PC-9 (cell line): ENCODE measurements at regions not wholly inside any gene's neighbourhood (a gene's known extent, or its start where the extent isn't known, plus 50 kb on each side); places are given as distances from the start of the nearest gene placed in this dataset.

Experiments used
- BruUV-seq: library from RNA; stranded (reverse); fragments of 400-500 nt; replicated peaks from 2 replicates; lab custom pipeline; 2021; lab: Mats Ljungman, UMichigan
- CTCF ChIA-PET: fragments of 300-600 bp; sonication (Branson Sonifier 250); formaldehyde crosslinking; loops from one replicate; lab custom pipeline; 2022; ENCODE audit warnings: antibody characterized with exemption; lab: Charles Lee
- POLR2A ChIA-PET: fragments of 300-600 bp; sonication (Branson Sonifier 250); formaldehyde crosslinking; loops from one replicate; lab custom pipeline; 2022; ENCODE audit warnings: antibody characterized with exemption; ENCODE audit not compliant: unreplicated experiment; lab: Charles Lee
- DNase-seq, 2 experiments: peaks; one replicate each; pipeline versions ENCODE4 v3.0.0 to v3.0.0-alpha.2; 2015 to 2022; ENCODE audit warnings: mixed read lengths in 1 of 2
- H2AFZ ChIP-seq: fragments of 200-600 bp; sonication (generic); 2 replicates; pipeline ENCODE4 v1.8.1; 2017; ENCODE audit warnings: antibody characterized with exemption
- H3F3A ChIP-seq: fragments of 200-600 bp; sonication (generic); 2 replicates; pipeline ENCODE4 v1.8.1; 2017; ENCODE audit warnings: antibody characterized with exemption, mild to moderate bottlenecking, low read depth; ENCODE audit not compliant: insufficient read depth
- H3K27ac ChIP-seq: fragments of 200-600 bp; sonication (generic); 2 replicates; pipeline ENCODE4 v1.6.1; 2016; ENCODE audit warnings: mixed run types
- H3K27me3 ChIP-seq: fragments of 200-600 bp; sonication (generic); 2 replicates; pipeline ENCODE4 v1.6.1; 2016; ENCODE audit warnings: low read depth, mixed run types; ENCODE audit not compliant: insufficient read depth
- H3K36me3 ChIP-seq: fragments of 200-600 bp; sonication (generic); 2 replicates; pipeline ENCODE4 v1.6.1; 2016; ENCODE audit warnings: low read depth, mixed run types
- H3K4me1 ChIP-seq: fragments of 200-600 bp; sonication (generic); replicated peaks from 2 replicates; pipeline ENCODE4 v1.6.1; 2016; ENCODE audit warnings: mixed run types; ENCODE audit not compliant: insufficient read depth
- H3K4me2 ChIP-seq: fragments of 200-600 bp; sonication (generic); 2 replicates; pipeline ENCODE4 v1.6.1; 2017; ENCODE audit warnings: mixed run types
- H3K4me3 ChIP-seq: fragments of 200-600 bp; sonication (generic); 2 replicates; pipeline ENCODE4 v1.6.1; 2016; ENCODE audit warnings: mixed run types
- H3K79me2 ChIP-seq: fragments of 200-600 bp; sonication (generic); 2 replicates; pipeline ENCODE4 v1.6.1; 2017; ENCODE audit warnings: low read depth, mixed run types
- H3K9me2 ChIP-seq: fragments of 200-600 bp; sonication (generic); 2 replicates; pipeline ENCODE4 v1.8.1; 2017; ENCODE audit warnings: mild to moderate bottlenecking; ENCODE audit not compliant: insufficient read depth
- H3K9me3 ChIP-seq: fragments of 200-600 bp; sonication (generic); 2 replicates; pipeline ENCODE4 v1.8.1; 2016; ENCODE audit warnings: low read depth; ENCODE audit not compliant: insufficient read depth
- H4K20me1 ChIP-seq: fragments of 200-600 bp; sonication (generic); 2 replicates; pipeline ENCODE4 v1.8.1; 2017; ENCODE audit not compliant: insufficient read depth
- EZH2 ChIP-seq: fragments of 200-600 bp; sonication (generic); IDR thresholded peaks from 2 replicates; pipeline ENCODE4 v1.8.0; 2017; ENCODE audit warnings: antibody characterized with exemption, low read depth
- intact Hi-C: fragments of 100-400 bp; cut with micrococcal nuclease; formaldehyde crosslinking; loops from one replicate; pipeline ENCODE4 v1.10.0; 2022; ENCODE audit not compliant: unreplicated experiment
- TF ChIP-seq, protein P1 (sequence below): fragments of 200-600 bp; sonication (generic); conservative IDR thresholded peaks from 2 replicates; pipeline ENCODE4 v1.6.1; 2017; ENCODE audit warnings: mixed run types, antibody characterized with exemption, mild to moderate bottlenecking, moderate library complexity

DNA sequence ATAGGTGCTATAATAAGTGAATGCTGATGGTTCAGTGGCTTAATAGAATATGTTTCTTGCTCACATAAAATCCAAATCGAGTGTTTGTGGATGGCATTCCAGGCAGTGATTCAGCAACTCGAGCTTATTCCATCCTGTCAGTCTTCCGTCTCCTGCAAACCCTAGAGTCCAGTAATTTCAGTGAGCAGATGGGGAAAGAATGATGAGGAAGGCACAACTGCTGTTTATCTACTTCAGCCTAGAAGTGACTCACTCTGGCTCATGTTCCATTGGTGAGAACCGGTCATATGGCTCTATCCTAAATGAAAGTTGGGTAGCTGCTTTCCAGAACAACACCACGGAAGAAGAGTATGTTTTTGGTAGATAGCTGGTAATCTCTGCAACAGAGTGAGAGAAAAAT lies 421.8 kb upstream of the PDE3A start:
- H3K79me2 ChIP-seq, result no peaks in the 10 kb centered on the region
- H3K9me3 ChIP-seq, result no peaks in the 10 kb centered on the region
- H3K9me2 ChIP-seq, result no peaks in the 10 kb centered on the region
- no TSS peak for BruUV-seq
- DNase-seq, result no peak
- no peaks in the 10 kb centered on the region for H3K4me1 ChIP-seq
- no peaks in the 10 kb centered on the region for H3F3A ChIP-seq
- H4K20me1 ChIP-seq, result no peaks in the 10 kb centered on the region
- TF ChIP-seq, protein P1, sequence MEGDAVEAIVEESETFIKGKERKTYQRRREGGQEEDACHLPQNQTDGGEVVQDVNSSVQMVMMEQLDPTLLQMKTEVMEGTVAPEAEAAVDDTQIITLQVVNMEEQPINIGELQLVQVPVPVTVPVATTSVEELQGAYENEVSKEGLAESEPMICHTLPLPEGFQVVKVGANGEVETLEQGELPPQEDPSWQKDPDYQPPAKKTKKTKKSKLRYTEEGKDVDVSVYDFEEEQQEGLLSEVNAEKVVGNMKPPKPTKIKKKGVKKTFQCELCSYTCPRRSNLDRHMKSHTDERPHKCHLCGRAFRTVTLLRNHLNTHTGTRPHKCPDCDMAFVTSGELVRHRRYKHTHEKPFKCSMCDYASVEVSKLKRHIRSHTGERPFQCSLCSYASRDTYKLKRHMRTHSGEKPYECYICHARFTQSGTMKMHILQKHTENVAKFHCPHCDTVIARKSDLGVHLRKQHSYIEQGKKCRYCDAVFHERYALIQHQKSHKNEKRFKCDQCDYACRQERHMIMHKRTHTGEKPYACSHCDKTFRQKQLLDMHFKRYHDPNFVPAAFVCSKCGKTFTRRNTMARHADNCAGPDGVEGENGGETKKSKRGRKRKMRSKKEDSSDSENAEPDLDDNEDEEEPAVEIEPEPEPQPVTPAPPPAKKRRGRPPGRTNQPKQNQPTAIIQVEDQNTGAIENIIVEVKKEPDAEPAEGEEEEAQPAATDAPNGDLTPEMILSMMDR, result no peak
- no peak for TF ChIP-seq EZH2
- no peaks in the 10 kb centered on the region for H3K36me3 ChIP-seq
- no peak overlapping the region for H3K4me2 ChIP-seq
- H3K27me3 ChIP-seq, result no peaks in the 10 kb centered on the region
- intact Hi-C loops, result no loop called here
- ChIA-PET CTCF (no interaction called here), POLR2A (no interaction called here)
- no peak overlapping the region for H2AFZ ChIP-seq
- H3K4me3 ChIP-seq, result no peak overlapping the region
- H3K27ac ChIP-seq, result no peak overlapping the region

DNA sequence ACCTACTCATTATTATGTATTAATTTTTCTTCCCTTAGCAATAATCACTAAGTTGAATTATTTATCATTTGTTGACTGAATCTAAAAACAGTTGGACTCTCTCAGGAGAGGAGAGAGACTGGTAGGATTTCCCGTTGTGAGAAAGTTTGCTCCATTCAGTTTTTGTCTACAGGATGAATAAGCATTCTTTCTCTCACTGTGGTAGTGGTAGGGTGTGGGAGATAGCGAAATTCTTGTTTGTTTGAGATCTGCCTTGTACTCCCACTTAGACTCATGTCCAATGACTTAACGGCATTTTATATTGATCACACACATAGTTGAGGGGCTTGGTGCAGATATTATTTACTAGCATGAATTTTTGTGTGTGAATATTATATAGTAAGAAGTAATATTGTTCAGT lies 421.0 kb upstream of the PDE3A start:
- intact Hi-C loops, result no loop called here
- ChIA-PET POLR2A (no interaction called here), CTCF (interaction anchor here (0.6 kb wide), 1 partner anchor 56 kb away, joined by 7 read pairs; no protein-coding TSS in a partner anchor)
- Histone ChIP-seq H3K27ac (no peak overlapping the region), H3K27me3 (no peaks in the 10 kb centered on the region), H3K4me2 (no peak overlapping the region), H2AFZ (no peak overlapping the region), H3F3A (no peaks in the 10 kb centered on the region), H3K36me3 (no peaks in the 10 kb centered on the region), H4K20me1 (no peaks in the 10 kb centered on the region), H3K4me1 (no peaks in the 10 kb centered on the region), H3K9me3 (no peaks in the 10 kb centered on the region), H3K79me2 (no peaks in the 10 kb centered on the region), H3K9me2 (no peaks in the 10 kb centered on the region), H3K4me3 (no peak overlapping the region)
- no peak for DNase-seq
- BruUV-seq, result no TSS peak
- TF ChIP-seq, protein P1, result no peak
- TF ChIP-seq EZH2, result no peak

DNA sequence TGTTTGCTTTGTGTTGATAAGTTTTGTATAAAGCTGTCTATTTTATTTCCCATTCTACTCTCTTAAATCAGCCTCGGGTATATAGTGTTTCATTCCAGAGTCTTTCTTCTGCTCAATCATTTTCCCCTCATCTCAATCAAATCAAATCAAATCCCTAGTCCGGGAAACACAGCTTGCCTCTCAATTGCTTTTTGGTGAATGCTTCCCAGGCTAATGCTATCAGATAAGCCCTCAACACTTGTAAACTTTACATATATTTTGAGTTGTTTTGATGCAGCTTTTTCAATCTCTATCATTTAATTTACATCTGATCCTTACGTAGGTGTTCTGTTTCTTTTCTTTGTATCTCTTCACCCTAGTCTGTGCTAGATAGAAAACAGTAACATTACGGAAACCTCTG lies 416.7 kb upstream of the PDE3A start:
- Histone ChIP-seq H3K36me3 (no peaks in the 10 kb centered on the region), H3K27ac (no peak overlapping the region), H3F3A (no peaks in the 10 kb centered on the region), H3K4me1 (no peaks in the 10 kb centered on the region), H2AFZ (no peak overlapping the region), H3K9me3 (no peaks in the 10 kb centered on the region), H3K4me3 (no peak overlapping the region), H3K79me2 (no peaks in the 10 kb centered on the region), H3K4me2 (no peak overlapping the region), H3K9me2 (no peaks in the 10 kb centered on the region), H3K27me3 (no peaks in the 10 kb centered on the region), H4K20me1 (no peaks in the 10 kb centered on the region)
- intact Hi-C loops, result no loop called here
- no TSS peak for BruUV-seq
- DNase-seq, result no peak
- CTCF ChIA-PET, result no interaction called here
- no peak for TF ChIP-seq EZH2
- TF ChIP-seq, protein P1, result no peak
- POLR2A ChIA-PET, result interaction anchor here (0.5 kb wide), 1 partner anchor 179 kb away, joined by 3 read pairs; no protein-coding TSS in a partner anchor
